Neuronal stem cell (in vitro differentiated cells): ENCODE measurements at regions not wholly inside any gene's neighbourhood (a gene's known extent, or its start where the extent isn't known, plus 50 kb on each side); places are given as distances from the start of the nearest gene placed in this dataset.
A peak's percentile ranks its signal among the peaks of the same experiment; 100 is the strongest.

Experiments used
- DNase-seq: peaks from one replicate; pipeline ENCODE4 v3.0.0-alpha.2; 2013; ENCODE audit warnings: low spot score
- H2AFZ ChIP-seq: one replicate; pipeline ENCODE4 v1.6.1; 2013; ENCODE audit warnings: mild to moderate bottlenecking, low read length, inconsistent platforms
- H2AK5ac ChIP-seq: 2 replicates; pipeline ENCODE4 v1.6.1; 2013; ENCODE audit warnings: low read depth, mild to moderate bottlenecking, inconsistent platforms, low read length, moderate library complexity, mixed read lengths
- H2BK120ac ChIP-seq: 2 replicates; pipeline ENCODE4 v1.6.1; 2013; ENCODE audit warnings: low read depth, mild to moderate bottlenecking, inconsistent platforms, low read length, moderate library complexity, mixed read lengths
- H2BK12ac ChIP-seq: one replicate; pipeline ENCODE4 v1.6.1; 2013; ENCODE audit warnings: low read length, inconsistent platforms
- H2BK15ac ChIP-seq: 2 replicates; pipeline ENCODE4 v1.6.1; 2013; ENCODE audit warnings: mild to moderate bottlenecking, low read length, inconsistent platforms, mixed read lengths
- H2BK5ac ChIP-seq: one replicate; pipeline ENCODE4 v1.6.1; 2013; ENCODE audit warnings: inconsistent platforms, mild to moderate bottlenecking, low read length, moderate library complexity
- H3K14ac ChIP-seq: one replicate; pipeline ENCODE4 v1.6.1; 2013; ENCODE audit warnings: low read length, inconsistent platforms
- H3K18ac ChIP-seq: 2 replicates; pipeline ENCODE4 v1.6.1; 2013; ENCODE audit warnings: low read length, inconsistent platforms
- H3K23ac ChIP-seq: 2 replicates; pipeline ENCODE4 v1.6.1; 2013; ENCODE audit warnings: low read depth, mild to moderate bottlenecking, mixed read lengths, low read length, inconsistent platforms; ENCODE audit not compliant: poor library complexity
- H3K27ac ChIP-seq: replicated peaks from 3 replicates; pipeline ENCODE4 v1.5.1; 2013; ENCODE audit warnings: low read length, inconsistent platforms
- H3K27me3 ChIP-seq, 3 experiments: 2 replicates each; pipeline ENCODE4 v1.6.1; 2013; ENCODE audit warnings: low read length in 3 of 3, mild to moderate bottlenecking in 2 of 3, inconsistent platforms in 1 of 3, low read depth in 1 of 3, mixed read lengths in 1 of 3, moderate library complexity in 1 of 3; ENCODE audit not compliant: control insufficient read depth in 3 of 3, insufficient read depth in 3 of 3
- H3K36me3 ChIP-seq, 2 donors: replicated peaks in 1 of 2; 2 replicates each; pipeline ENCODE4 v1.6.1; 2013; ENCODE audit warnings: low read length in 2 of 2; ENCODE audit not compliant: control insufficient read depth in 2 of 2, insufficient read depth in 2 of 2
- H3K4ac ChIP-seq: 2 replicates; pipeline ENCODE4 v1.6.1; 2013; ENCODE audit warnings: inconsistent platforms, mild to moderate bottlenecking, low read length, moderate library complexity
- H3K4me1 ChIP-seq, 2 donors: 1 replicate in 1 of 2; 2 replicates in 1 of 2; pipeline ENCODE4 v1.6.1; 2013; ENCODE audit warnings: low read length in 2 of 2, low read depth in 1 of 2; ENCODE audit not compliant: control insufficient read depth in 2 of 2, insufficient read depth in 1 of 2
- H3K4me2 ChIP-seq: one replicate; pipeline ENCODE4 v1.6.1; 2013; ENCODE audit warnings: mild to moderate bottlenecking, low read length, inconsistent platforms; ENCODE audit not compliant: insufficient read depth, poor library complexity, severe bottlenecking
- H3K4me3 ChIP-seq, 2 donors: 2 replicates each; pipeline ENCODE4 v1.5.1; 2013; ENCODE audit warnings: low read length in 2 of 2, mild to moderate bottlenecking in 2 of 2, inconsistent platforms in 1 of 2, moderate library complexity in 1 of 2
- H3K79me1 ChIP-seq: one replicate; pipeline ENCODE4 v1.6.1; 2013; ENCODE audit warnings: low read depth, mild to moderate bottlenecking, inconsistent platforms, low read length, moderate library complexity
- H3K9ac ChIP-seq: one replicate; pipeline ENCODE4 v1.6.1; 2013; ENCODE audit warnings: mild to moderate bottlenecking, low read depth, low read length, inconsistent platforms; ENCODE audit not compliant: poor library complexity
- H3K9me3 ChIP-seq, 2 donors: replicated peaks in 1 of 2; 2 replicates each; pipeline versions ENCODE3 to v1.6.1; 2013; ENCODE audit warnings: low read length in 2 of 2, mild to moderate bottlenecking in 2 of 2, inconsistent platforms in 1 of 2, low read depth in 1 of 2, mixed read lengths in 1 of 2, moderate library complexity in 1 of 2; ENCODE audit not compliant: control insufficient read depth in 2 of 2, insufficient read depth in 1 of 2
- H4K8ac ChIP-seq: one replicate; pipeline ENCODE4 v1.6.1; 2013; ENCODE audit warnings: low read depth, mild to moderate bottlenecking, inconsistent platforms, low read length, moderate library complexity
- H4K91ac ChIP-seq: one replicate; pipeline ENCODE4 v1.6.1; 2013; ENCODE audit warnings: low read length, low read depth, mild to moderate bottlenecking, inconsistent platforms; ENCODE audit not compliant: poor library complexity
- WGBS, 2 donors: extraction: QIAGEN DNeasy Blood & Tissue Kit; methylation state at CpG; one replicate each; pipeline ENCODE4 v1.1.7; 2013; ENCODE audit warnings: missing lambda C conversion rate in 2 of 2, mixed read lengths in 1 of 2; ENCODE audit not compliant: insufficient read length in 2 of 2, insufficient replicate concordance in 1 of 2; ENCODE audit errors: extremely low coverage in 2 of 2; 5-methylcytosine and 5-hydroxymethylcytosine counted together

DNA sequence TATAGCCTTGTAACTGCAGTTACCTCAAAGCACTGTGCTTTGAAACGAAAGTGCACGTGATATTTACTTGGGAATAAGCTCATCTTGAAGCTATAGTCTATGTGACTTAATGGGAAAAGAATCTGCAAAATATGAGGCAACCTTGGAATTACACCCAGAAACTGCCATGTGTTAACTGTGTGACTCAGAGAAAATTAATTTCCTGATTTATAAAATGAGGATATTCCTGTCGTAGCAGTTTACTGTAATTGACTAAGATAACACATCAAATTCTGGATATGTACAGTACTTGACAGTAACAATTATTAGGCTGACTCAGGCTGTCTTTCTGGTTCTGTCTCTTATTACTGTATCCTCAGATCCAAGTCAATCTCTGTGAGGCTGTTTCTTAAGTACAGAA lies 1079.9 kb upstream of the ACO1 start:
- Histone ChIP-seq H3K23ac (no peak overlapping the region), H2AFZ (no peak overlapping the region), H2AK5ac (no peak overlapping the region), H3K4me2 (no peak overlapping the region), H3K27me3 (no peaks in the 10 kb centered on the region), H2BK120ac (no peak overlapping the region), H3K27ac (no peak overlapping the region), H3K79me1 (no peaks in the 10 kb centered on the region), H2BK12ac (no peak overlapping the region), H3K9ac (no peak overlapping the region), H3K4me1 (no peaks in the 10 kb centered on the region), H4K8ac (no peak overlapping the region), H3K14ac (no peak overlapping the region), H3K9me3 (no peaks in the 10 kb centered on the region), H3K4ac (no peak overlapping the region), H3K4me3 (no peak overlapping the region), H4K91ac (no peak overlapping the region), H3K36me3 (no peaks in the 10 kb centered on the region), H3K18ac (no peak overlapping the region), H2BK15ac (no peak overlapping the region), H2BK5ac (no peak overlapping the region)
- WGBS, 2 donors = no CpG with 5 or more reads among the region's 3 CpGs
- no peak for DNase-seq

DNA sequence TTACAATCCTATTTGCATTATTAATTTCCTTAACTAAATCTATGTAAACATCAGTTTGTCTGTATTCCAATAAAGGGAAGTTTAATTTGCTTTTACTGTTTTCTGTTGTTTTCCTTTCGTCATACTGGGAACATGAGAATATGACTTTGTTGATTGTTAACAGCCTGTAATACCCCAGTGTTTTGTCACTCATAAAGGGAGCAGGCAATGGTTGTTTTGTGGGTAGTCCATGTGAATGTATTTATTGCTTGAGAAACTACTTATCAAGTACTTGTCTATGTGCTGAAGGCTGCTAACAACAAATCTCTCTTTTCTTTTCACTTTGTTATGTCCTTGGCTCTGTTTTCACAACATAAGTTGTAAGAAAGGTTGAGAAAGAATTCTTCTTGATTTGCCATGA lies 1070.2 kb upstream of the ACO1 start:
- Histone ChIP-seq H2BK15ac (no peak overlapping the region), H3K79me1 (no peaks in the 10 kb centered on the region), H3K14ac (no peak overlapping the region), H3K23ac (no peak overlapping the region), H3K4me1 (no peaks in the 10 kb centered on the region), H2BK120ac (no peak overlapping the region), H2BK5ac (no peak overlapping the region), H3K27ac (no peak overlapping the region), H3K18ac (no peak overlapping the region), H3K4me3 (no peak overlapping the region), H3K36me3 (no peaks in the 10 kb centered on the region), H2BK12ac (no peak overlapping the region), H4K91ac (no peak overlapping the region), H3K4ac (no peak overlapping the region), H4K8ac (no peak overlapping the region), H2AK5ac (no peak overlapping the region), H3K9ac (no peak overlapping the region), H3K4me2 (no peak overlapping the region), H3K27me3 (no peaks in the 10 kb centered on the region), H3K9me3 (no peaks in the 10 kb centered on the region), H2AFZ (no peak overlapping the region)
- no CpG with 5 or more reads among the region's 1 CpG for WGBS, 2 donors
- no peak for DNase-seq

DNA sequence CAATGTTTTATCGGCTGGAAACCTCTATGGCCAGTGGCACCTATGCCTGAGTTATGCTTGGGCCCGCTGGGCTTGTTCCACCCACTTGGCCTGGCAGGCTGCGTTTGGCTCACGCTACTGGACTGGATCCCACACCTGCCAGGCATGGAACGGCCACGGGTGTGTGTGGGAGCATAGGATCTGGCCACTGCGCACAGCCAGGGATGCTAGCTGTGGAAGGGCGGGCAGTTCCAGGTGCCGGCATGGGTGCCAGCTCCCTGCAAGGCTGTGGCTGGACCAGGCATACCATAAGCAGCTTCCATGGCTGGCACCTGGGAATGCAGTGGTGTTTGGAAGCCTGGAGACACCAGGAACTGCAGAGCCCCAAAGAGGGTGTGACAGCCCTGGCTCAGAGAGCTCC lies 1063.9 kb upstream of the ACO1 start:
- Histone ChIP-seq H3K4me3 (no peak overlapping the region), H3K9me3 (no peaks in the 10 kb centered on the region), H2BK120ac (no peak overlapping the region), H2BK12ac (no peak overlapping the region), H3K27me3 (no peaks in the 10 kb centered on the region), H3K4ac (no peak overlapping the region), H3K4me2 (no peak overlapping the region), H4K91ac (no peak overlapping the region), H3K18ac (peak overlapping the region; percentile 64), H3K4me1 (no peaks in the 10 kb centered on the region), H3K23ac (peak overlapping the region; percentile 80), H4K8ac (peak overlapping the region; percentile 3), H2BK15ac (no peak overlapping the region), H2AFZ (no peak overlapping the region), H3K36me3 (no peaks in the 10 kb centered on the region), H3K79me1 (no peaks in the 10 kb centered on the region), H3K14ac (no peak overlapping the region), H2BK5ac (no peak overlapping the region), H3K27ac (no peak overlapping the region), H2AK5ac (no peak overlapping the region), H3K9ac (no peak overlapping the region)
- WGBS, 2 donors = no CpG with 5 or more reads among the region's 9 CpGs
- DNase-seq = no peak

DNA sequence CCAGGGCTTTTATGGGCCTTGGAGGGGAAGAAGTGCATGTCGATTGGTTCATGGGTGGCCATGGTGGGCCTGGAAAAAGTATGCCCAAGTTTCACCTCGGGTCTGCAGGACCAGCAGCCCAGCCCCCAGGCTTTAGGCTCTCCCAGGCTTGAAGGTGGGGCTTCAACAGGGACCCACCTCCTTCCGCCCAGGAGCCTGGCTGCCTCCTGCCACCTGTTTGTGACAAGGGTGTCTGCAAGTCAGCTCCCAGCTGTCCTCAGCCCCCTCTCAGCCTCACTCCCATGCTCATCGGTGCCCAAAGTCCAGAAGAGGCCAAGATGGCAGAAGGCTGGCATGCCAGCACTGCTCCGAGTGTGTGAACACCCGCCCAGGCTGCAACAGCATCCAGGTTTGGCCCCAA lies 1063.2 kb upstream of the ACO1 start:
- Histone ChIP-seq H2AFZ (no peak overlapping the region), H4K8ac (no peak overlapping the region), H2AK5ac (no peak overlapping the region), H3K14ac (no peak overlapping the region), H3K9me3 (no peaks in the 10 kb centered on the region), H2BK12ac (peak overlapping the region; percentile 77), H2BK15ac (no peak overlapping the region), H3K4me2 (no peak overlapping the region), H3K27ac (no peak overlapping the region), H3K23ac (no peak overlapping the region), H3K79me1 (no peaks in the 10 kb centered on the region), H3K27me3 (no peaks in the 10 kb centered on the region), H3K18ac (peak overlapping the region; percentile 77), H3K9ac (no peak overlapping the region), H3K36me3 (no peaks in the 10 kb centered on the region), H3K4me3 (no peak overlapping the region), H3K4ac (no peak overlapping the region), H4K91ac (no peak overlapping the region), H2BK5ac (no peak overlapping the region), H2BK120ac (no peak overlapping the region), H3K4me1 (no peaks in the 10 kb centered on the region)
- no peak for DNase-seq
- WGBS, 2 donors = no CpG with 5 or more reads among the region's 6 CpGs
